ENCODE measurements at regions not wholly inside any gene's neighbourhood (a gene's known extent, or its start where the extent isn't known, plus 50 kb on each side); places are given as distances from the start of the nearest gene placed in this dataset.

GRCh38 chr7:118580743-118581382 lies 356.4 kb downstream of the ANKRD7 start:
- no peak for TF ChIP-seq CTCF (IDR thresholded peaks at IDR 0.05; ENCODE audit: insufficient read depth, low read depth, low read length)
- TF ChIP-seq EZH2 (IDR thresholded peaks at IDR 0.05; ENCODE audit: insufficient read depth, low read length): no peak
- H3K27me3 Mint-ChIP-seq (ENCODE audit: low read depth, unreplicated experiment): no peaks in the 10 kb centered on the region
- FAIRE-seq: no peak
- no peak for DNase-seq (ENCODE audit: low read depth)
- Histone ChIP-seq H4K20me1 (ENCODE audit: insufficient read depth, low read length) (no peaks in the 10 kb centered on the region), H3K4me1 (ENCODE audit: insufficient read depth, low read length) (no peaks in the 10 kb centered on the region), H3K9me3 (ENCODE audit: insufficient read depth, low read depth, low read length) (no peaks in the 10 kb centered on the region), H3K9ac (ENCODE audit: low read length) (no peak overlapping the region), H3K27ac (ENCODE audit: low read depth, low read length) (no peak overlapping the region), H3K79me2 (ENCODE audit: insufficient read depth, low read length) (no peaks in the 10 kb centered on the region), H3K27me3 (ENCODE audit: insufficient read depth, low read length) (no peaks in the 10 kb centered on the region), H2AFZ (ENCODE audit: low read depth, low read length) (no peak overlapping the region), H3K4me3 (ENCODE audit: insufficient read depth, low read depth, low read length) (no peak overlapping the region), H3K4me2 (ENCODE audit: low read length) (no peak overlapping the region), H3K36me3 (ENCODE audit: insufficient read depth, low read length) (no peaks in the 10 kb centered on the region)
- H3K4me3 Mint-ChIP-seq (ENCODE audit: unreplicated experiment): no peak overlapping the region
- H3K36me3 Mint-ChIP-seq (ENCODE audit: low read depth, unreplicated experiment): no peaks in the 10 kb centered on the region
- H3K27ac Mint-ChIP-seq (ENCODE audit: unreplicated experiment): no peak overlapping the region
- H3K4me1 Mint-ChIP-seq (ENCODE audit: low read depth, unreplicated experiment): no peaks in the 10 kb centered on the region
- H3K9me3 Mint-ChIP-seq (ENCODE audit: unreplicated experiment): no peaks in the 10 kb centered on the region

GRCh38 chr7:118583641-118584040 lies 359.1 kb downstream of the ANKRD7 start:
- no peaks in the 10 kb centered on the region for H3K9me3 ChIP-seq (ENCODE audit: insufficient read depth, low read depth, low read length)
- FAIRE-seq: no peak

More at GRCh38 chr7:118583641-118584040, 359.1 kb downstream of the ANKRD7 start:
- DNase-seq (ENCODE audit: low read depth): no peak
- Histone ChIP-seq H3K4me3 (ENCODE audit: insufficient read depth, low read depth, low read length) (no peak overlapping the region), H3K27ac (ENCODE audit: low read depth, low read length) (no peak overlapping the region), H2AFZ (ENCODE audit: low read depth, low read length) (no peak overlapping the region), H4K20me1 (ENCODE audit: insufficient read depth, low read length) (no peaks in the 10 kb centered on the region), H3K27me3 (ENCODE audit: insufficient read depth, low read length) (no peaks in the 10 kb centered on the region), H3K4me2 (ENCODE audit: low read length) (no peak overlapping the region), H3K79me2 (ENCODE audit: insufficient read depth, low read length) (no peaks in the 10 kb centered on the region), H3K4me1 (ENCODE audit: insufficient read depth, low read length) (no peaks in the 10 kb centered on the region), H3K36me3 (ENCODE audit: insufficient read depth, low read length) (no peaks in the 10 kb centered on the region), H3K9ac (ENCODE audit: low read length) (no peak overlapping the region)
- Mint-ChIP-seq H3K4me1 (ENCODE audit: low read depth, unreplicated experiment) (no peaks in the 10 kb centered on the region), H3K36me3 (ENCODE audit: low read depth, unreplicated experiment) (no peaks in the 10 kb centered on the region), H3K27ac (ENCODE audit: unreplicated experiment) (no peak overlapping the region), H3K4me3 (ENCODE audit: unreplicated experiment) (no peak overlapping the region), H3K9me3 (ENCODE audit: unreplicated experiment) (peaks cover 3% of the 10 kb centered on the region), H3K27me3 (ENCODE audit: low read depth, unreplicated experiment) (no peaks in the 10 kb centered on the region)
- TF ChIP-seq CTCF (IDR thresholded peaks at IDR 0.05; ENCODE audit: insufficient read depth, low read depth, low read length): no peak
- no peak for TF ChIP-seq EZH2 (IDR thresholded peaks at IDR 0.05; ENCODE audit: insufficient read depth, low read length)

Data from astrocyte (in vitro differentiated cells and primary cell).